ENCODE measurements at regions not wholly inside any gene's neighbourhood (a gene's known extent, or its start where the extent isn't known, plus 50 kb on each side); places are given as distances from the start of the nearest gene placed in this dataset.

- no peak for DNase-seq (ENCODE audit: extremely low read depth, low read depth, low spot score)
Measured at GRCh38 chr16:80309178-80309577, 231.6 kb upstream of the DYNLRB2 start.

- DNase-seq (ENCODE audit: extremely low read depth, low read depth, low spot score), result no peak
Measured at GRCh38 chr16:80305410-80305809, 235.4 kb upstream of the DYNLRB2 start.

- DNase-seq (ENCODE audit: extremely low read depth, low read depth, low spot score), result no peak
Measured at GRCh38 chr16:80303691-80304090, 237.1 kb upstream of the DYNLRB2 start.

- DNase-seq (ENCODE audit: extremely low read depth, low read depth, low spot score), result no peak
Measured at GRCh38 chr16:80300876-80301275, 239.9 kb upstream of the DYNLRB2 start.

- DNase-seq (ENCODE audit: extremely low read depth, low read depth, low spot score), result no peak
Measured at GRCh38 chr16:80300456-80300855, 240.3 kb upstream of the DYNLRB2 start.

GRCh38 chr16:80299416-80299815 lies 241.4 kb upstream of the DYNLRB2 start:
- no peak for DNase-seq (ENCODE audit: extremely low read depth, low read depth, low spot score)

GRCh38 chr16:80298676-80299075 lies 242.1 kb upstream of the DYNLRB2 start:
- no peak for DNase-seq (ENCODE audit: extremely low read depth, low read depth, low spot score)

GRCh38 chr16:80296034-80296433 lies 244.8 kb upstream of the DYNLRB2 start:
- DNase-seq (ENCODE audit: extremely low read depth, low read depth, low spot score), result no peak

GRCh38 chr16:80294172-80294571 lies 246.6 kb upstream of the DYNLRB2 start:
- DNase-seq (ENCODE audit: extremely low read depth, low read depth, low spot score), result no peak

GRCh38 chr16:80288616-80289015 lies 252.2 kb upstream of the DYNLRB2 start:
- DNase-seq (ENCODE audit: extremely low read depth, low read depth, low spot score), result no peak

GRCh38 chr16:80287674-80288073 lies 253.1 kb upstream of the DYNLRB2 start:
- DNase-seq (ENCODE audit: extremely low read depth, low read depth, low spot score), result no peak

- DNase-seq (ENCODE audit: extremely low read depth, low read depth, low spot score), result no peak
Measured at GRCh38 chr16:80285104-80285503, 255.7 kb upstream of the DYNLRB2 start.

GRCh38 chr16:80283466-80284392 lies 257.1 kb upstream of the DYNLRB2 start:
- no peak for DNase-seq (ENCODE audit: extremely low read depth, low read depth, low spot score)

- no peak for DNase-seq (ENCODE audit: extremely low read depth, low read depth, low spot score)
Measured at GRCh38 chr16:80280557-80280956, 260.2 kb upstream of the DYNLRB2 start.

- no peak for DNase-seq (ENCODE audit: extremely low read depth, low read depth, low spot score)
Measured at GRCh38 chr16:80279656-80280055, 261.1 kb upstream of the DYNLRB2 start.

GRCh38 chr16:80277182-80277581 lies 263.6 kb upstream of the DYNLRB2 start:
- no peak for DNase-seq (ENCODE audit: extremely low read depth, low read depth, low spot score)

GRCh38 chr16:80274576-80275191 lies 266.1 kb upstream of the DYNLRB2 start:
- no peak for DNase-seq (ENCODE audit: extremely low read depth, low read depth, low spot score)

- DNase-seq (ENCODE audit: extremely low read depth, low read depth, low spot score), result no peak
Measured at GRCh38 chr16:80273635-80274538, 266.9 kb upstream of the DYNLRB2 start.

- no peak for DNase-seq (ENCODE audit: extremely low read depth, low read depth, low spot score)
Measured at GRCh38 chr16:80265624-80266306, 275.0 kb upstream of the DYNLRB2 start.

- DNase-seq (ENCODE audit: extremely low read depth, low read depth, low spot score), result no peak
Measured at GRCh38 chr16:80263848-80264694, 276.7 kb upstream of the DYNLRB2 start.
